AG08396 (cell line): ENCODE measurements at regions not wholly inside any gene's neighbourhood (a gene's known extent, or its start where the extent isn't known, plus 50 kb on each side); places are given as distances from the start of the nearest gene placed in this dataset.
A peak's percentile ranks its signal among the peaks of the same experiment; 100 is the strongest.

Source experiments
- DNase-seq: peaks from one replicate; pipeline ENCODE4 v3.0.0; 2012; ENCODE audit warnings: low spot score, mixed read lengths

- no peak for DNase-seq
These were observed 648.3 kb upstream of the CFAP20DC start for GRCh38 chr3:59698091-59698490.

GRCh38 chr3:59696783-59697182 lies 647.0 kb upstream of the CFAP20DC start:
- no peak for DNase-seq

GRCh38 chr3:59695860-59696259 lies 646.0 kb upstream of the CFAP20DC start:
- DNase-seq = no peak

- no peak for DNase-seq
These were observed 642.3 kb upstream of the CFAP20DC start for GRCh38 chr3:59692117-59692516.

- DNase-seq = no peak
These were observed 641.1 kb upstream of the CFAP20DC start for GRCh38 chr3:59690886-59691285.

GRCh38 chr3:59688636-59689035 lies 638.8 kb upstream of the CFAP20DC start:
- DNase-seq = no peak

- DNase-seq = no peak
These were observed 635.6 kb upstream of the CFAP20DC start for GRCh38 chr3:59685432-59685831.

- no peak for DNase-seq
These were observed 634.9 kb upstream of the CFAP20DC start for GRCh38 chr3:59684766-59685165.

- DNase-seq = no peak
These were observed 631.1 kb upstream of the CFAP20DC start for GRCh38 chr3:59680919-59681318.

- no peak for DNase-seq
These were observed 628.2 kb upstream of the CFAP20DC start for GRCh38 chr3:59677747-59678702.

GRCh38 chr3:59675495-59675894 lies 625.7 kb upstream of the CFAP20DC start:
- DNase-seq = no peak

- no peak for DNase-seq
These were observed 613.4 kb upstream of the CFAP20DC start for GRCh38 chr3:59663076-59663850.

GRCh38 chr3:59660852-59661625 lies 611.2 kb upstream of the CFAP20DC start:
- DNase-seq = no peak

- peak; percentile 40 for DNase-seq
These were observed 610.6 kb upstream of the CFAP20DC start for GRCh38 chr3:59660376-59660775.

- no peak for DNase-seq
These were observed 609.9 kb upstream of the CFAP20DC start for GRCh38 chr3:59659755-59660154.

- no peak for DNase-seq
These were observed 609.0 kb upstream of the CFAP20DC start for GRCh38 chr3:59658866-59659265.

- DNase-seq = no peak
These were observed 608.4 kb upstream of the CFAP20DC start for GRCh38 chr3:59658274-59658673.

- no peak for DNase-seq
These were observed 605.7 kb upstream of the CFAP20DC start for GRCh38 chr3:59655418-59656015.

- DNase-seq = no peak
These were observed 604.9 kb upstream of the CFAP20DC start for GRCh38 chr3:59654480-59655417.

- DNase-seq = peak; percentile 46
These were observed 604.3 kb upstream of the CFAP20DC start for GRCh38 chr3:59654123-59654479.
